HEK293T (cell line): ENCODE measurements at regions not wholly inside any gene's neighbourhood (a gene's known extent, or its start where the extent isn't known, plus 50 kb on each side); places are given as distances from the start of the nearest gene placed in this dataset.
"Not testable (repeated sequence)": the region's sequence is repeated elsewhere in the genome, so short reads cannot be mapped to it uniquely, and the experiment has no call there.

Experiments
- CTCF ChIA-PET: fragments of 350-600 bp; formaldehyde crosslinking; extraction: SDS; loops from one replicate; lab custom pipeline; 2021; ENCODE audit warnings: antibody characterized with exemption, inconsistent platforms; lab: Yijun Ruan, JAX
- POLR2A ChIA-PET: fragments of 350-600 bp; formaldehyde crosslinking; extraction: SDS; loops from one replicate; lab custom pipeline; 2020; ENCODE audit warnings: antibody characterized with exemption, inconsistent platforms; lab: Yijun Ruan, JAX
- DNase-seq: peaks from one replicate; pipeline ENCODE4 v3.0.0; 2012; ENCODE audit warnings: mixed read lengths; ENCODE audit errors: extremely low spot score
- ARNT ChIP-seq: fragments of 450-650 bp; IDR thresholded peaks from 2 replicates; pipeline ENCODE4 v1.6.1; 2017; ENCODE audit warnings: mild to moderate bottlenecking
- BHLHE40 ChIP-seq: fragments of 450-650 bp; IDR thresholded peaks from 2 replicates; pipeline ENCODE4 v1.6.1; 2016; ENCODE audit warnings: mild to moderate bottlenecking, moderate library complexity, borderline replicate concordance
- CTBP1 ChIP-seq: fragments of 450-650 bp; IDR thresholded peaks from 2 replicates; pipeline ENCODE4 v1.6.1; 2016; ENCODE audit warnings: borderline replicate concordance
- ELF4 ChIP-seq: fragments of 450-650 bp; IDR thresholded peaks from 2 replicates; pipeline ENCODE4 v1.6.1; 2017; ENCODE audit warnings: antibody characterized with exemption
- FOXA1 ChIP-seq: fragments of 450-650 bp; IDR thresholded peaks from 2 replicates; pipeline ENCODE4 v1.6.1; 2016; ENCODE audit warnings: mild to moderate bottlenecking
- FOXK2 ChIP-seq: fragments of 450-650 bp; IDR thresholded peaks from 2 replicates; pipeline ENCODE4 v1.6.1; 2016; ENCODE audit warnings: mild to moderate bottlenecking
- FOXM1 ChIP-seq: fragments of 450-650 bp; IDR thresholded peaks from 2 replicates; pipeline ENCODE4 v1.6.1; 2017; ENCODE audit warnings: mild to moderate bottlenecking, borderline replicate concordance
- HDGF ChIP-seq: fragments of 450-650 bp; IDR thresholded peaks from 2 replicates; pipeline ENCODE4 v1.6.1; 2017; ENCODE audit warnings: antibody characterized with exemption, borderline replicate concordance
- L3MBTL2 ChIP-seq: fragments of 450-650 bp; conservative IDR thresholded peaks from 2 replicates; pipeline ENCODE4 v1.6.1; 2016; ENCODE audit warnings: mild to moderate bottlenecking
- NFRKB ChIP-seq: fragments of 450-650 bp; IDR thresholded peaks from 2 replicates; pipeline ENCODE4 v1.6.1; 2016; ENCODE audit warnings: mild to moderate bottlenecking, moderate library complexity
- SP1 ChIP-seq: fragments of 450-650 bp; IDR thresholded peaks from 2 replicates; pipeline ENCODE4 v1.6.1; 2017
- SUZ12 ChIP-seq: fragments of 450-650 bp; IDR thresholded peaks from 2 replicates; pipeline ENCODE4 v1.6.1; 2016; ENCODE audit warnings: mild to moderate bottlenecking
- TARDBP ChIP-seq: fragments of 450-650 bp; IDR thresholded peaks from 2 replicates; pipeline ENCODE4 v1.6.1; 2016
- ZNF384 ChIP-seq: fragments of 450-650 bp; IDR thresholded peaks from 2 replicates; pipeline ENCODE4 v1.6.1; 2016
- TF ChIP-seq, protein P1 (sequence below): fragments of 450-650 bp; IDR thresholded peaks from 2 replicates; pipeline ENCODE4 v1.6.1; 2016

DNA sequence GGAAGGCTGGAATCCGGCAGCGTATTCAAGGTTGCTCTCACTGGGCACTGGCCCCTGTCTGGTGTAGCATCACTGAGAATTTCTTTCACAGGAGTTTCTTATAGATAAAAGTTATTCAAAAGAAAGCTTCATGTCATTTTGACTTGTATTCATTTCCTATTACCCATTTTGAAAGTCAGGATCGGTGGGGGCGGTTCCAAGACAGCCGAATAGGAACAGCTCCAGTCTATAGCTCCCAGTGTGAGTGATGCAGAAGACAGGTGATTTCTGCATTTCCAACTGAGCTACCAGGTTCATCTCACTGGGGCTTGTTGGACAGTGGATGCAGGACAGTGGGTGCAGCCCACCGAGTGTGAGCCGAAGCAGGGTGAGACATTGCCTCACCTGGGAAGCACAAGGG is 51.5 kb upstream of the CDC42EP3 start:
- DNase-seq, POLR2A ChIA-PET, CTCF ChIA-PET: not testable (repeated sequence)

DNA sequence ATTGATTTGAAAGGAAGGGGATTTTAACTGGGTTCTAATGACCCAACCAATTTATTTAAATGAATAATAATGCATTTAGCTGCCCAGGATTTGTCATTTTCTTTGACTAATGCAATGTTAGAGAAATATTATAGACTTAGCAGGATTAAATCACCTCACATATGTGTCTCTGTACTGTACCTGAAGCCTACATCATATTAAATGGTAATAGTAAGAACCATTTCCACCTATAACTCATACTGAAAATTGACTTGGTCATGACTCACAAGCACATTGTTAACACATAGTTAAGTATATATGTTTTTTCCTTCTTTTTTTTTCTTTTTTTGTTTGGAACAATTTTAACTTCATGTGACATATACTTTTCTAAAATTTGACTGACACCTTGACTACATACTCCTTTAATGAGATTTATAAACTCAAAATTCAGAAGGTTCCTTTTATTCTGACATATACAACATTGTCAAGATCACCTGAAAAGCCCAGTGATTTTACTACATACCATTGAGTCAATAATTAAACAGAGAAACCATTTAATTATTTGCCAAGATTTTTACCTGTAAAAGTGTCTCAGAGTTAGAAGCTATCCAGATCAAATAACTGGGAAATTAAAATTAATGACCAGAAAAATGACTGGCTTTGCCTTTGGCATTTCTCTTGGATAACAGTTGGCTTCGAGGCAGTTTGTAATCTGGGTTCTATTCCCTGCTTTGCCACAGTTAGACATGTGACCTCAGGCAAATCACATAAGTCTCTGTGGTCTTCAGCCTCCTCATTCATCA is 58.8 kb upstream of the CDC42EP3 start:
- ChIA-PET CTCF (no interaction called here), POLR2A (no interaction called here)
- DNase-seq, result no peak
- TF ChIP-seq ZNF384, result no peak
- no peak for TF ChIP-seq TARDBP
- no peak for TF ChIP-seq SUZ12
- no peak for TF ChIP-seq HDGF
- no peak for TF ChIP-seq L3MBTL2

DNA sequence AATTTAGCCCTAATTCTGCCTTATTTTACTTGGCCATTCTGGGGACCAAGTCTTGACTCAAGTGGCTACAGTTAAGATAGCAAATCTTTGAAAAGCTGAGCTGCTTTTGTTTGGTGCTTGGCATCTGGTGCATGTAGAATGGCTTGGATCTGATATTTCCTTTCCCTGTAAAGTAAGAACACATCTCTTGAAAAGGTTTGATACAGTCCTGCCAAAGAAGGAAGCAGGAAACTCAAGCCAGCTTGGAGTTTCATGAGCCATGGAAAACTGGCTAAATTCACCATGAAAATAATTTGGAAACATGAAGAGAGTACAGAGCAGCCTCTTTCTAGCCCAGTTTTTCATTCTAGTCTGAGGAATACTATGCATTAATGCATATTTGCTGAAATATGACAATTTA is 61.0 kb upstream of the CDC42EP3 start:
- CTCF ChIA-PET, POLR2A ChIA-PET, DNase-seq: not testable (repeated sequence)

DNA sequence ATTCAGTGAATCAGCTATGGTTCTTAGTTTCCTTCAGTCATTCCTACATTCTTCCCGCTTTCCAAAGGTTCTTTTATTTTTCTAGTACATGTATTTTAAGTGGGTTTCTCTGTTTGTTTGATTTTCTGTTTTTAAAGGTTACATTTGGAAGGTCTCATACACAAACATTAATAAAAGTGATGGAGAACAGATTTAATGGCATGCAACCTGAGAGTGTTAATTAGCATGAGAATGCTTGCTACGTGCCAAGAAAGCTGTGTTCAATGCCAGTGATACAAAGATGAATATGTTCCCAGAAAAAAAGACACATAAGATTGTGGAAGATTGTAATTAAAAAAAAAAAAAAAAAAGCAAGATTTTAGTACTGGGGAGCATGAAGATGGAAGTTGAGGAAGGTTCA is 61.8 kb upstream of the CDC42EP3 start:
- POLR2A ChIA-PET, result no interaction called here
- CTCF ChIA-PET, result no interaction called here
- no peak for DNase-seq
- TF ChIP-seq HDGF (no peak), ZNF384 (no peak), FOXK2 (no peak)

DNA sequence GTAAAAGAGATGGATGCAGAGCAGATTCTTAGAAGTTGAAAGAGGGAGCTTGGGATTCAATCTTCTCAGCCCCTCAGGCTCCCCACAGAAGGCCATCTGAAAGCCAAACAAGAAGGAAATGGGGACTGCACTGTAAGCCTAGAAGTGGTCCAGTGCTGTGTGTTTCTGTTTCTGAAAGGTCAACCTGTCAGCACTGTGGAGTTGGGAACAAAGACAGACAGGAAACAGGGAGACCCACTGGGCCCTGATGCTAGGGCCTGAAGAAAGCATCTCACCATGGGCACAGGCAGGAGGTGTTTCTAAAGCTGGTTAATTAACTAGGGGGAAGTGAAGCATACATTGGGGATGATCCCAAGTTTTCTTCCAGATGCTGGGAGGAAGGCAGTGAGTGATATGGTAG is 62.5 kb upstream of the CDC42EP3 start:
- CTCF ChIA-PET, result interaction anchor here (0.8 kb wide), 1 partner anchor 143 kb away, joined by 3 read pairs; no protein-coding TSS in a partner anchor
- DNase-seq, POLR2A ChIA-PET: not testable (repeated sequence)

DNA sequence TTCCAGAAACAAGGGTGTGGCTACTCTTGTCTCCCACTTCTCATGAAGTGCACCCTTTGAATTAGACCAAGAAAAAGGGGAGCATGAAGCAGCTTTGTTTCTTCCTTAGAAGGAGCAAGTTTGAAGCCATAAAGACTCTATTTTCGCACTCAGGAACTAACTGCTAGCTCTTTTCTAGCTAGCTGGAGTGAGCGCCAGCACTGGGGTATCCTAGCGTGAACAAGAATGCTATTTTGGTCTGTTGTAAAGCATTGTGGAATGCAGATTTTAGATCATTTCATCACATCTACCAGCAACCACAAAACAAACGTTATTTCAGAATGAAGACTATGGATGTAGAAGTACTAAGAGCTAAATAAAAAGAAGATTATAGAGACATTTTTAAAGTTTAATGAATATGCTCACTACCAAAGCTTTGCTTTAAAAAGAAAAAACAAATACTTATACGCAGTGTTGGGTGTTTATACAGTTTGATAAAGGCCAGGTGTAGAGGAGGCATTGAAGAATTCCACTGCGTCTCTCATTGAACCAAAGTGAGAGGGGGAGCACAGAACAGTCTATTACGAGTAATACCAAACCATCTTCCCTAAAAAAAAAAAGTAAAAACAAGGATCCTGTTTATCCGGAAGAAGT is 63.6 kb upstream of the CDC42EP3 start:
- CTCF ChIA-PET, result interaction anchor here (0.8 kb wide), 1 partner anchor 142 kb away, joined by 3 read pairs; no protein-coding TSS in a partner anchor
- DNase-seq, POLR2A ChIA-PET: not testable (repeated sequence)

DNA sequence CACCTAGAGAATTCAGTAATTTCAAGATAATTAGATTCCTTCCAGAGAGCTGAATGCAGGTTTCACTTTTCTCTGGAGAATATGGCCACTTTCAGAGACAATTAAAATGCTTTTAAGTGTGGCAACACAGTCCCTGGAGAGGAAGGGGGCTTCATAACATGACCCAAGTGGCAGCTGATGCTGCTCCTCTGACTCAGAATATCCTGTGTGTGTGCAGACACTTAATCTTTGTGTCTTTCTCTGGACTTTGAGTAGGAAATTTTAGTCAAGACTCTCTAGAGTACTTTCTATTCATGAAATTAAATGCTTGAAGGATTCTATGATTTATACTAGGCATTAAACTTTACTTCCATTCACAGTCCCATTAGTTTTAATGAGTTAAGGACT is 64.1 kb upstream of the CDC42EP3 start:
- CTCF ChIA-PET, POLR2A ChIA-PET, DNase-seq: not testable (repeated sequence)

DNA sequence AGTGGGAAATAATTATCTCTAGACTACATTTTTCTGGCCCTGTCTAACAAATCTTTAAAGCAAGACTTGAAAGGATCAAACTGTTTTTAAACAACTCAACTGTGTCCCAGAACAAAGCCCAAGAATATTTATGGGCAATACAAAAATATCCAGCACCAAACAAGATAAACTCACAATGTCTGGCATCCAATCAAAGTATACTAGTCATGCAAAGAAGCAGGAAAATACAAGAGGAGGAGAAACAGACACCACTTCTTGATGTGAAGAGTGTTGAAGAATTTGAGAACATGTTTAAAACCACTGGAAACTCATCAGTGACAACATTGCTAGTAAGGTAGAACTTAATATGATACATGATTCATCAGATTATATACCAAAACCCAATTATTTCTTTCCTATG is 66.1 kb upstream of the CDC42EP3 start:
- no peak for DNase-seq
- TF ChIP-seq, protein P1, sequence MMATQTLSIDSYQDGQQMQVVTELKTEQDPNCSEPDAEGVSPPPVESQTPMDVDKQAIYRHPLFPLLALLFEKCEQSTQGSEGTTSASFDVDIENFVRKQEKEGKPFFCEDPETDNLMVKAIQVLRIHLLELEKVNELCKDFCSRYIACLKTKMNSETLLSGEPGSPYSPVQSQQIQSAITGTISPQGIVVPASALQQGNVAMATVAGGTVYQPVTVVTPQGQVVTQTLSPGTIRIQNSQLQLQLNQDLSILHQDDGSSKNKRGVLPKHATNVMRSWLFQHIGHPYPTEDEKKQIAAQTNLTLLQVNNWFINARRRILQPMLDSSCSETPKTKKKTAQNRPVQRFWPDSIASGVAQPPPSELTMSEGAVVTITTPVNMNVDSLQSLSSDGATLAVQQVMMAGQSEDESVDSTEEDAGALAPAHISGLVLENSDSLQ, result no peak
- TF ChIP-seq FOXM1 (no peak), HDGF (no peak), ARNT (no peak), NFRKB (no peak), L3MBTL2 (no peak), FOXK2 (no peak)
- POLR2A ChIA-PET, result no interaction called here
- CTCF ChIA-PET, result interaction anchor here (0.6 kb wide), 1 partner anchor 601 kb away, joined by 3 read pairs; no protein-coding TSS in a partner anchor

DNA sequence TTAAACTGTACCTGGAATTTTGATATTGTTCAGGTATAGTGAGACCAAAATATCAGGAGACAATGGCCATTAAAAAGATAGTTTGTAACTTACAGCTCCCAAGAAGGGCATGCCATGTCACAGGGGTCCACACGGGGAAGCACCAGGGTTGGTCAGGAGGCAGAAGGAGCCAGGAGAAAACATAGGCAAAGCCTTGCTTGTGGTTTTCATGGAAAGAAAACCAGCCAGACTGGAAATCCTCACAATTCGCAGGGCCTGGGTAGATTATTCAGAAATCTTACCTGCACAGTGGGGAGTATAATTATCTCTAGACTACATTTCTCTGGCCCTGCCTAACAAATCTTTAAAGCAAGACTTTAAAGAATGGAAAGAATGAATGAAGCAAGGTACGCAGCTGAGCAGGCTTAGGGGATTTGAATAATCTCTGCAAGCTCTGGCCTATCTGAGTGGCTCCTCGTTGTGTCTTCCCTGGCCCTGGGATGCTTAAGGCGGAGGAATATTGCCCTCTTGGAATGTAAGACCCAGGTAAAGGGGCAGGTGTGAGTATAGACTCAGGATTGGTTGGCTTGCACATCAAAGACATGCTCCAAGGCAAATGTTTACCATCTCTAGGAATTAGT is 66.9 kb upstream of the CDC42EP3 start:
- DNase-seq, result no peak
- TF ChIP-seq NFRKB (no peak), ARNT (no peak), FOXA1 (no peak), FOXK2 (no peak), SP1 (no peak), TARDBP (no peak), BHLHE40 (no peak), CTBP1 (no peak), ELF4 (no peak), SUZ12 (no peak), L3MBTL2 (no peak), HDGF (no peak), FOXM1 (no peak)
- TF ChIP-seq, protein P1, result no peak
- ChIA-PET CTCF (no interaction called here), POLR2A (interaction anchor here (1.0 kb wide), 1 partner anchor 42 kb away, joined by 3 read pairs; no protein-coding TSS in a partner anchor)
